ENCODE measurements at regions not wholly inside any gene's neighbourhood (a gene's known extent, or its start where the extent isn't known, plus 50 kb on each side); places are given as distances from the start of the nearest gene placed in this dataset.
"Not testable (repeated sequence)": the region's sequence is repeated elsewhere in the genome, so short reads cannot be mapped to it uniquely, and the experiment has no call there.

- Histone ChIP-seq H3K27ac (ENCODE audit: low read depth, low read length) (peak overlapping the region; percentile 14), H3K4me1 (ENCODE audit: control insufficient read depth in 5 of 5, insufficient read depth in 5 of 5, low read length in 5 of 5) (peaks cover 0 to 33% (median 21%) of the 10 kb centered on the region in 5 donors)
Measured at GRCh38 chr11:79507706-79508105, 66.9 kb upstream of the TENM4 start.

GRCh38 chr11:79506734-79507344 is 66.0 kb upstream of the TENM4 start:
- H3K9me3 ChIP-seq (ENCODE audit: control insufficient read depth in 5 of 5, low read length in 5 of 5): no peaks in the 10 kb centered on the region
- no peak overlapping the region for H3K27ac ChIP-seq (ENCODE audit: low read depth, low read length)
- no peaks in the 10 kb centered on the region for H3K36me3 ChIP-seq (ENCODE audit: control insufficient read depth in 5 of 5, insufficient read depth in 5 of 5, low read length in 5 of 5)

More at GRCh38 chr11:79507706-79508105, 66.9 kb upstream of the TENM4 start:
- Histone ChIP-seq H3K9ac (ENCODE audit: low read length in 5 of 5) (peak overlapping the region in 1 of 5 donors; percentile 35), H3K27me3 (ENCODE audit: control insufficient read depth in 5 of 5, insufficient read depth in 4 of 5, low read length in 5 of 5) (no peaks in the 10 kb centered on the region), H3K9me3 (ENCODE audit: control insufficient read depth in 5 of 5, low read length in 5 of 5) (no peaks in the 10 kb centered on the region), H3K36me3 (ENCODE audit: control insufficient read depth in 5 of 5, insufficient read depth in 5 of 5, low read length in 5 of 5) (no peaks in the 10 kb centered on the region), H3K4me3 (ENCODE audit: low read depth in 1 of 5, low read length in 5 of 5) (no peak overlapping the region)

GRCh38 chr11:79506124-79506523 is 65.3 kb upstream of the TENM4 start:
- Histone ChIP-seq H3K27ac (ENCODE audit: low read depth, low read length) (no peak overlapping the region), H3K4me3 (ENCODE audit: low read depth in 1 of 5, low read length in 5 of 5) (no peak overlapping the region), H3K4me1 (ENCODE audit: control insufficient read depth in 5 of 5, insufficient read depth in 5 of 5, low read length in 5 of 5) (peaks cover 2 to 46% (median 31%) of the 10 kb centered on the region in 5 donors), H3K27me3 (ENCODE audit: control insufficient read depth in 5 of 5, insufficient read depth in 4 of 5, low read length in 5 of 5) (no peaks in the 10 kb centered on the region), H3K9me3 (ENCODE audit: control insufficient read depth in 5 of 5, low read length in 5 of 5) (no peaks in the 10 kb centered on the region), H3K36me3 (ENCODE audit: control insufficient read depth in 5 of 5, insufficient read depth in 5 of 5, low read length in 5 of 5) (no peaks in the 10 kb centered on the region), H3K9ac (ENCODE audit: low read length in 5 of 5) (no peak overlapping the region)

More at GRCh38 chr11:79506734-79507344, 66.0 kb upstream of the TENM4 start:
- H3K4me3 ChIP-seq (ENCODE audit: low read depth in 1 of 5, low read length in 5 of 5): no peak overlapping the region
- no peak overlapping the region for H3K9ac ChIP-seq (ENCODE audit: low read length in 5 of 5)
- no peaks in the 10 kb centered on the region for H3K27me3 ChIP-seq (ENCODE audit: control insufficient read depth in 5 of 5, insufficient read depth in 4 of 5, low read length in 5 of 5)
- H3K4me1 ChIP-seq (ENCODE audit: control insufficient read depth in 5 of 5, insufficient read depth in 5 of 5, low read length in 5 of 5): peaks cover 0 to 39% (median 27%) of the 10 kb centered on the region in 5 donors

GRCh38 chr11:79503028-79503427 is 62.2 kb upstream of the TENM4 start:
- Histone ChIP-seq H3K9ac (ENCODE audit: low read length in 5 of 5) (no peak overlapping the region), H3K9me3 (ENCODE audit: control insufficient read depth in 5 of 5, low read length in 5 of 5) (peaks cover 0 to under 1% (median 0%) of the 10 kb centered on the region in 5 donors), H3K27me3 (ENCODE audit: control insufficient read depth in 5 of 5, insufficient read depth in 4 of 5, low read length in 5 of 5) (no peaks in the 10 kb centered on the region), H3K4me1 (ENCODE audit: control insufficient read depth in 5 of 5, insufficient read depth in 5 of 5, low read length in 5 of 5) (peaks cover 2 to 40% (median 30%) of the 10 kb centered on the region in 5 donors), H3K4me3 (ENCODE audit: low read depth in 1 of 5, low read length in 5 of 5) (no peak overlapping the region), H3K36me3 (ENCODE audit: control insufficient read depth in 5 of 5, insufficient read depth in 5 of 5, low read length in 5 of 5) (no peaks in the 10 kb centered on the region), H3K27ac (ENCODE audit: low read depth, low read length) (peak overlapping the region; percentile 52)

GRCh38 chr11:79501707-79502106 is 60.9 kb upstream of the TENM4 start:
- H3K27me3 ChIP-seq (ENCODE audit: control insufficient read depth in 5 of 5, insufficient read depth in 4 of 5, low read length in 5 of 5): no peaks in the 10 kb centered on the region
- peaks cover 0 to 10% (median 0%) of the 10 kb centered on the region in 5 donors for H3K9me3 ChIP-seq (ENCODE audit: control insufficient read depth in 5 of 5, low read length in 5 of 5)
- no peak overlapping the region for H3K9ac ChIP-seq (ENCODE audit: low read length in 5 of 5)
- H3K36me3 ChIP-seq (ENCODE audit: control insufficient read depth in 5 of 5, insufficient read depth in 5 of 5, low read length in 5 of 5): no peaks in the 10 kb centered on the region
- peaks cover 2 to 28% (median 24%) of the 10 kb centered on the region in 5 donors for H3K4me1 ChIP-seq (ENCODE audit: control insufficient read depth in 5 of 5, insufficient read depth in 5 of 5, low read length in 5 of 5)
- H3K4me3 ChIP-seq (ENCODE audit: low read depth in 1 of 5, low read length in 5 of 5): no peak overlapping the region
- no peak overlapping the region for H3K27ac ChIP-seq (ENCODE audit: low read depth, low read length)

- H3K27ac ChIP-seq (ENCODE audit: low read depth, low read length); H3K4me3 ChIP-seq (ENCODE audit: low read depth in 1 of 5, low read length in 5 of 5); H3K36me3 ChIP-seq (ENCODE audit: control insufficient read depth in 5 of 5, insufficient read depth in 5 of 5, low read length in 5 of 5); H3K9ac ChIP-seq (ENCODE audit: low read length in 5 of 5); H3K27me3 ChIP-seq (ENCODE audit: control insufficient read depth in 5 of 5, insufficient read depth in 4 of 5, low read length in 5 of 5): not testable (repeated sequence)
- Histone ChIP-seq H3K9me3 (ENCODE audit: control insufficient read depth in 5 of 5, low read length in 5 of 5) (peaks cover 0 to 10% (median 0%) of the 10 kb centered on the region in 5 donors), H3K4me1 (ENCODE audit: control insufficient read depth in 5 of 5, insufficient read depth in 5 of 5, low read length in 5 of 5) (peaks cover 2 to 26% (median 24%) of the 10 kb centered on the region in 5 donors)
Measured at GRCh38 chr11:79499929-79500328, 59.1 kb upstream of the TENM4 start.

GRCh38 chr11:79498667-79499066 is 57.8 kb upstream of the TENM4 start:
- Histone ChIP-seq H3K27ac (ENCODE audit: low read depth, low read length) (no peak overlapping the region), H3K36me3 (ENCODE audit: control insufficient read depth in 5 of 5, insufficient read depth in 5 of 5, low read length in 5 of 5) (no peaks in the 10 kb centered on the region), H3K27me3 (ENCODE audit: control insufficient read depth in 5 of 5, insufficient read depth in 4 of 5, low read length in 5 of 5) (no peaks in the 10 kb centered on the region), H3K4me1 (ENCODE audit: control insufficient read depth in 5 of 5, insufficient read depth in 5 of 5, low read length in 5 of 5) (peaks cover 2 to 24% (median 17%) of the 10 kb centered on the region in 5 donors), H3K4me3 (ENCODE audit: low read depth in 1 of 5, low read length in 5 of 5) (no peak overlapping the region), H3K9ac (ENCODE audit: low read length in 5 of 5) (no peak overlapping the region), H3K9me3 (ENCODE audit: control insufficient read depth in 5 of 5, low read length in 5 of 5) (peaks cover 0 to 10% (median 0%) of the 10 kb centered on the region in 5 donors)

GRCh38 chr11:79493555-79494171 is 52.8 kb upstream of the TENM4 start:
- peaks cover 0 to 10% (median 0%) of the 10 kb centered on the region in 5 donors for H3K9me3 ChIP-seq (ENCODE audit: control insufficient read depth in 5 of 5, low read length in 5 of 5)
- H3K27ac ChIP-seq (ENCODE audit: low read depth, low read length): no peak overlapping the region
- peaks cover 0 to 13% (median 7%) of the 10 kb centered on the region in 5 donors for H3K4me1 ChIP-seq (ENCODE audit: control insufficient read depth in 5 of 5, insufficient read depth in 5 of 5, low read length in 5 of 5)
- no peaks in the 10 kb centered on the region for H3K27me3 ChIP-seq (ENCODE audit: control insufficient read depth in 5 of 5, insufficient read depth in 4 of 5, low read length in 5 of 5)
- no peaks in the 10 kb centered on the region for H3K36me3 ChIP-seq (ENCODE audit: control insufficient read depth in 5 of 5, insufficient read depth in 5 of 5, low read length in 5 of 5)
- no peak overlapping the region for H3K9ac ChIP-seq (ENCODE audit: low read length in 5 of 5)
- no peak overlapping the region for H3K4me3 ChIP-seq (ENCODE audit: low read depth in 1 of 5, low read length in 5 of 5)

- Histone ChIP-seq H3K4me3 (ENCODE audit: low read depth in 1 of 5, low read length in 5 of 5) (no peak overlapping the region), H3K9ac (ENCODE audit: low read length in 5 of 5) (no peak overlapping the region), H3K9me3 (ENCODE audit: control insufficient read depth in 5 of 5, low read length in 5 of 5) (peaks cover 0 to 3% (median 0%) of the 10 kb centered on the region in 5 donors), H3K36me3 (ENCODE audit: control insufficient read depth in 5 of 5, insufficient read depth in 5 of 5, low read length in 5 of 5) (no peaks in the 10 kb centered on the region), H3K27ac (ENCODE audit: low read depth, low read length) (no peak overlapping the region), H3K4me1 (ENCODE audit: control insufficient read depth in 5 of 5, insufficient read depth in 5 of 5, low read length in 5 of 5) (peaks cover 0 to 29% (median 20%) of the 10 kb centered on the region in 5 donors), H3K27me3 (ENCODE audit: control insufficient read depth in 5 of 5, insufficient read depth in 4 of 5, low read length in 5 of 5) (no peaks in the 10 kb centered on the region)
Measured at GRCh38 chr11:79492008-79492407, 51.2 kb upstream of the TENM4 start.

Data from subcutaneous abdominal adipose tissue (tissue), 5 donors.